A172 (cell line): ENCODE measurements at regions not wholly inside any gene's neighbourhood (a gene's known extent, or its start where the extent isn't known, plus 50 kb on each side); places are given as distances from the start of the nearest gene placed in this dataset.
"Not testable (repeated sequence)": the region's sequence is repeated elsewhere in the genome, so short reads cannot be mapped to it uniquely, and the experiment has no call there.

Experiments used
- DNase-seq: peaks from one replicate; pipeline ENCODE4 v3.0.0-alpha.2; 2015; ENCODE audit warnings: low spot score

- no peak for DNase-seq
Measured at GRCh38 chr2:67182884-67183283, 214.2 kb upstream of the ETAA1 start.

- DNase-seq: no peak
Measured at GRCh38 chr2:67186326-67186725, 210.8 kb upstream of the ETAA1 start.

- DNase-seq: no peak
Measured at GRCh38 chr2:67186871-67187270, 210.3 kb upstream of the ETAA1 start.

GRCh38 chr2:67195327-67195726 is 201.8 kb upstream of the ETAA1 start:
- DNase-seq: not testable (repeated sequence)

GRCh38 chr2:67201521-67201920 is 195.6 kb upstream of the ETAA1 start:
- DNase-seq: no peak

- no peak for DNase-seq
Measured at GRCh38 chr2:67204349-67204748, 192.8 kb upstream of the ETAA1 start.

- no peak for DNase-seq
Measured at GRCh38 chr2:67208887-67209500, 188.1 kb upstream of the ETAA1 start.

- no peak for DNase-seq
Measured at GRCh38 chr2:67210430-67210829, 186.7 kb upstream of the ETAA1 start.

GRCh38 chr2:67212203-67212602 is 184.9 kb upstream of the ETAA1 start:
- DNase-seq: no peak

GRCh38 chr2:67213270-67213670 is 183.9 kb upstream of the ETAA1 start:
- no peak for DNase-seq

- DNase-seq: no peak
Measured at GRCh38 chr2:67213677-67214402, 183.3 kb upstream of the ETAA1 start.

GRCh38 chr2:67214585-67215185 is 182.4 kb upstream of the ETAA1 start:
- no peak for DNase-seq

- DNase-seq: peak; percentile 79
Measured at GRCh38 chr2:67215214-67216055, 181.7 kb upstream of the ETAA1 start.

- DNase-seq: no peak
Measured at GRCh38 chr2:67216103-67216502, 181.0 kb upstream of the ETAA1 start.

- no peak for DNase-seq
Measured at GRCh38 chr2:67216881-67217280, 180.3 kb upstream of the ETAA1 start.

GRCh38 chr2:67217398-67217797 is 179.7 kb upstream of the ETAA1 start:
- no peak for DNase-seq

- DNase-seq: no peak
Measured at GRCh38 chr2:67218056-67218455, 179.1 kb upstream of the ETAA1 start.

GRCh38 chr2:67219651-67220050 is 177.5 kb upstream of the ETAA1 start:
- DNase-seq: no peak

GRCh38 chr2:67221266-67221665 is 175.9 kb upstream of the ETAA1 start:
- DNase-seq: no peak

- no peak for DNase-seq
Measured at GRCh38 chr2:67225287-67225973, 171.7 kb upstream of the ETAA1 start.

GRCh38 chr2:67229706-67230105 is 167.4 kb upstream of the ETAA1 start:
- DNase-seq: no peak

- no peak for DNase-seq
Measured at GRCh38 chr2:67232936-67233335, 164.2 kb upstream of the ETAA1 start.
